Gastroesophageal sphincter (tissue), 3 donors: ENCODE measurements at regions not wholly inside any gene's neighbourhood (a gene's known extent, or its start where the extent isn't known, plus 50 kb on each side); places are given as distances from the start of the nearest gene placed in this dataset.

Experiments
- CTCF ChIP-seq, 4 experiments: fragments of 200-600 bp in 2 of 4; fragments of 450-650 bp in 2 of 4; sonication (generic) in 1 of 4; IDR thresholded peaks; one replicate each; pipeline ENCODE4 v1.5.1; 2017 to 2019; ENCODE audit warnings: antibody characterized with exemption in 4 of 4, mild to moderate bottlenecking in 2 of 4, moderate library complexity in 2 of 4
- EP300 ChIP-seq: sonication (generic); formaldehyde crosslinking; IDR thresholded peaks from one replicate; pipeline ENCODE4 v1.6.1; 2017; ENCODE audit warnings: antibody characterized with exemption, mild to moderate bottlenecking
- POLR2A ChIP-seq, 2 donors: fragments of 450-650 bp; IDR thresholded peaks; one replicate each; pipeline ENCODE4 v1.6.1; 2017; ENCODE audit warnings: antibody characterized with exemption in 2 of 2, mild to moderate bottlenecking in 2 of 2, moderate library complexity in 1 of 2
- POLR2AphosphoS5 ChIP-seq: sonication (generic); formaldehyde crosslinking; IDR thresholded peaks from one replicate; pipeline ENCODE4 v1.6.1; 2017; ENCODE audit warnings: antibody characterized with exemption

DNA sequence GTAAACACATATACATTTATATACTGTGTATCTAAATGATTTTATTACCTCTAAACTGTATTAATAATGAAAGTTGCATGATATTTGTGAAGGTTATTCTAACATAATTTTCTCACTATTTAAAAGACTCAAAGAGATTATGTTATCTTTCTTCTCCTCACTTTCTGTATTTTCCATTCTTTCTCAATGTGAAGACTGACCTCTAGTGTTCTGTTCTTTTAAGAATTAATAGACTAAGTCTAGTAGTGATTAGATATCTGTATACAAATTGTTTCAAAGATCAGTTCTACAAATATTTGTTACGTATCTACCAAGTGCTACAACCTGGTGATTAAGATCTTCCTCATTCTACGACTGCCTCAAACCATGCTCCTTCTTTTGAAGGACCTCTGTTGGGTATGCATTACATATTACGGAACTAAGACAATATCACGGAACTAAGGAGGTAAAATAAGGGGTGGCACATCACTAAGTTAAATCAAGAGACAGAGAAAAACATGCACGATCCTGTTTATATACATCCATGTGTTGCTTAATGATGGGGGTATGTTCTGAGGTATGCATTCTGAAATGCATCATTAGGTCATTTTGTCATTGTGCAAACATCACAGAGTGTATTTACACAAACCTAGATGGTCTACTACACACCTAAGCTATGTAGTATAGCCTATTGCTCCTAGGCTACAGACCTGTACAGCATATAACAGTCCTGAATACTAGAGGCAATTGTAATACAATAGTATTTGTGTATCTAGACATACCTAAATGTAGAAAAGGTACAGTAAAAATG lies 161.5 kb upstream of the KBTBD8 start:
- TF ChIP-seq CTCF (IDR thresholded peaks at IDR 0.05) (no peak), POLR2AphosphoS5 (no peak), POLR2A (IDR thresholded peaks at IDR 0.05) (no peak), EP300 (no peak)
